Gastrocnemius medialis (tissue), 4 donors: ENCODE measurements at regions not wholly inside any gene's neighbourhood (a gene's known extent, or its start where the extent isn't known, plus 50 kb on each side); places are given as distances from the start of the nearest gene placed in this dataset.

Experiments
- CTCF ChIP-seq, 5 experiments: fragments of 450-650 bp in 3 of 5; fragments of 200-600 bp in 2 of 5; sonication (generic) in 2 of 5; IDR thresholded peaks in 4 of 5; conservative IDR thresholded peaks in 1 of 5; 1 replicate in 4 of 5; 2 replicates in 1 of 5; pipeline ENCODE4 v1.5.1; 2016 to 2019; ENCODE audit warnings: antibody characterized with exemption in 5 of 5, mild to moderate bottlenecking in 3 of 5, moderate library complexity in 3 of 5
- POLR2A ChIP-seq, 2 donors: fragments of 450-650 bp; IDR thresholded peaks; one replicate each; pipeline ENCODE4 v1.6.1; 2017; ENCODE audit warnings: antibody characterized with exemption in 2 of 2, mild to moderate bottlenecking in 2 of 2, moderate library complexity in 2 of 2

DNA sequence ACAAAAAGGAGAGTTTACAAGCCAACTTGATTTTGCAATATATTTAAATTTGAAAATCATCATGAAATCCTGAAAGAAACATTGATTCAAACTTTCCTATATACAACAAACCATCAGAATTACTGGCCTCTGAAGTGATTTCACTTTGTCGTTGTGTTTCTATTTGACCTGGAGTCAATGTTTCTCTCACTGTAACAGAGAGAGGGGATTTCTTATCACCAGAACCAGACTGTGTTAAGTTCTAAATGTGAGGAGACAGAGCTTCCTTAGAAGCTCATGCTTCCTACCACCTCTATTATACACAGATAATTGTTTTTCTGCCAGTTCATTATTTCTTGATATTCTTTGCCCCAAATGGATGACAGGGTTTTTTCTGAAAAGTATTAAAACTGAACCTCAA lies 245.0 kb upstream of the RND3 start:
- TF ChIP-seq CTCF (IDR thresholded peaks at IDR 0.05 in 4 of 5, conservative IDR thresholded peaks at IDR 0.05 in 1 of 5) (no peak), POLR2A (IDR thresholded peaks at IDR 0.05) (no peak)
